ENCODE measurements at regions not wholly inside any gene's neighbourhood (a gene's known extent, or its start where the extent isn't known, plus 50 kb on each side); places are given as distances from the start of the nearest gene placed in this dataset.
"Not testable (repeated sequence)": the region's sequence is repeated elsewhere in the genome, so short reads cannot be mapped to it uniquely, and the experiment has no call there.

- not testable (repeated sequence) for H3K36me3 Mint-ChIP-seq (ENCODE audit: low read depth); H3K4me3 Mint-ChIP-seq; DNase-seq; H3K4me1 Mint-ChIP-seq (ENCODE audit: low read depth); H3K27ac Mint-ChIP-seq; H3K9me3 Mint-ChIP-seq; H3K27me3 Mint-ChIP-seq
Measured at GRCh38 chr6:48530978-48531377, 420.0 kb upstream of the PTCHD4 start.

GRCh38 chr6:48525849-48526248 is 414.9 kb upstream of the PTCHD4 start:
- peaks cover 2% of the 10 kb centered on the region for H3K9me3 Mint-ChIP-seq
- H3K27ac Mint-ChIP-seq: no peak overlapping the region
- H3K4me1 Mint-ChIP-seq (ENCODE audit: low read depth): no peaks in the 10 kb centered on the region
- no peaks in the 10 kb centered on the region for H3K36me3 Mint-ChIP-seq (ENCODE audit: low read depth)
- no peaks in the 10 kb centered on the region for H3K27me3 Mint-ChIP-seq
- no peak overlapping the region for H3K4me3 Mint-ChIP-seq
- no peak for DNase-seq

GRCh38 chr6:48520951-48521350 is 410.0 kb upstream of the PTCHD4 start:
- H3K36me3 Mint-ChIP-seq (ENCODE audit: low read depth): no peaks in the 10 kb centered on the region
- H3K27ac Mint-ChIP-seq: no peak overlapping the region
- DNase-seq: no peak
- no peak overlapping the region for H3K4me3 Mint-ChIP-seq
- H3K4me1 Mint-ChIP-seq (ENCODE audit: low read depth): no peaks in the 10 kb centered on the region
- no peaks in the 10 kb centered on the region for H3K27me3 Mint-ChIP-seq
- H3K9me3 Mint-ChIP-seq: peaks cover 3% of the 10 kb centered on the region

- Mint-ChIP-seq H3K9me3 (peaks cover 6% of the 10 kb centered on the region), H3K4me1 (ENCODE audit: low read depth) (no peaks in the 10 kb centered on the region), H3K36me3 (ENCODE audit: low read depth) (no peaks in the 10 kb centered on the region), H3K4me3 (no peak overlapping the region), H3K27me3 (no peaks in the 10 kb centered on the region), H3K27ac (no peak overlapping the region)
- DNase-seq: no peak
Measured at GRCh38 chr6:48512390-48512789, 401.4 kb upstream of the PTCHD4 start.

- DNase-seq: no peak
- Mint-ChIP-seq H3K27me3 (no peaks in the 10 kb centered on the region), H3K4me3 (no peak overlapping the region), H3K4me1 (ENCODE audit: low read depth) (no peaks in the 10 kb centered on the region), H3K9me3 (peaks cover 6% of the 10 kb centered on the region), H3K36me3 (ENCODE audit: low read depth) (no peaks in the 10 kb centered on the region), H3K27ac (no peak overlapping the region)
Measured at GRCh38 chr6:48511378-48511777, 400.4 kb upstream of the PTCHD4 start.

- Mint-ChIP-seq H3K27me3 (no peaks in the 10 kb centered on the region), H3K4me3 (no peak overlapping the region), H3K36me3 (ENCODE audit: low read depth) (no peaks in the 10 kb centered on the region), H3K27ac (no peak overlapping the region), H3K9me3 (peaks cover 18% of the 10 kb centered on the region), H3K4me1 (ENCODE audit: low read depth) (no peaks in the 10 kb centered on the region)
- no peak for DNase-seq
Measured at GRCh38 chr6:48505621-48506020, 394.6 kb upstream of the PTCHD4 start.

- not testable (repeated sequence) for H3K36me3 Mint-ChIP-seq (ENCODE audit: low read depth); H3K9me3 Mint-ChIP-seq; DNase-seq; H3K4me1 Mint-ChIP-seq (ENCODE audit: low read depth); H3K4me3 Mint-ChIP-seq; H3K27me3 Mint-ChIP-seq; H3K27ac Mint-ChIP-seq
Measured at GRCh38 chr6:48493432-48493831, 382.4 kb upstream of the PTCHD4 start.

GRCh38 chr6:48490658-48491057 is 379.7 kb upstream of the PTCHD4 start:
- no peak overlapping the region for H3K27ac Mint-ChIP-seq
- no peaks in the 10 kb centered on the region for H3K4me1 Mint-ChIP-seq (ENCODE audit: low read depth)
- H3K4me3 Mint-ChIP-seq: no peak overlapping the region
- DNase-seq: no peak
- H3K27me3 Mint-ChIP-seq: no peaks in the 10 kb centered on the region
- no peaks in the 10 kb centered on the region for H3K36me3 Mint-ChIP-seq (ENCODE audit: low read depth)
- no peaks in the 10 kb centered on the region for H3K9me3 Mint-ChIP-seq

- no peaks in the 10 kb centered on the region for H3K27me3 Mint-ChIP-seq
- no peak overlapping the region for H3K4me3 Mint-ChIP-seq
- DNase-seq: no peak
- no peaks in the 10 kb centered on the region for H3K36me3 Mint-ChIP-seq (ENCODE audit: low read depth)
- peaks cover 1% of the 10 kb centered on the region for H3K9me3 Mint-ChIP-seq
- H3K4me1 Mint-ChIP-seq (ENCODE audit: low read depth): no peaks in the 10 kb centered on the region
- no peak overlapping the region for H3K27ac Mint-ChIP-seq
Measured at GRCh38 chr6:48486876-48487275, 375.9 kb upstream of the PTCHD4 start.

- H3K9me3 Mint-ChIP-seq: peaks cover 2% of the 10 kb centered on the region
- no peak overlapping the region for H3K4me3 Mint-ChIP-seq
- H3K4me1 Mint-ChIP-seq (ENCODE audit: low read depth): no peaks in the 10 kb centered on the region
- no peak overlapping the region for H3K27ac Mint-ChIP-seq
- no peak for DNase-seq
- H3K27me3 Mint-ChIP-seq: no peaks in the 10 kb centered on the region
- H3K36me3 Mint-ChIP-seq (ENCODE audit: low read depth): no peaks in the 10 kb centered on the region
Measured at GRCh38 chr6:48486373-48486772, 375.4 kb upstream of the PTCHD4 start.

GRCh38 chr6:48476257-48476656 is 365.3 kb upstream of the PTCHD4 start:
- Mint-ChIP-seq H3K27ac (no peak overlapping the region), H3K4me3 (no peak overlapping the region), H3K4me1 (ENCODE audit: low read depth) (no peaks in the 10 kb centered on the region), H3K36me3 (ENCODE audit: low read depth) (no peaks in the 10 kb centered on the region), H3K9me3 (peaks cover 2% of the 10 kb centered on the region), H3K27me3 (no peaks in the 10 kb centered on the region)
- no peak for DNase-seq

GRCh38 chr6:48475275-48475674 is 364.3 kb upstream of the PTCHD4 start:
- no peak overlapping the region for H3K27ac Mint-ChIP-seq
- H3K9me3 Mint-ChIP-seq: peaks cover 5% of the 10 kb centered on the region
- no peaks in the 10 kb centered on the region for H3K27me3 Mint-ChIP-seq
- no peak for DNase-seq
- no peaks in the 10 kb centered on the region for H3K36me3 Mint-ChIP-seq (ENCODE audit: low read depth)
- H3K4me3 Mint-ChIP-seq: no peak overlapping the region
- H3K4me1 Mint-ChIP-seq (ENCODE audit: low read depth): no peaks in the 10 kb centered on the region

GRCh38 chr6:48474830-48475229 is 363.8 kb upstream of the PTCHD4 start:
- Mint-ChIP-seq H3K4me1 (ENCODE audit: low read depth) (no peaks in the 10 kb centered on the region), H3K27ac (no peak overlapping the region), H3K9me3 (peaks cover 5% of the 10 kb centered on the region), H3K4me3 (no peak overlapping the region), H3K27me3 (no peaks in the 10 kb centered on the region), H3K36me3 (ENCODE audit: low read depth) (no peaks in the 10 kb centered on the region)
- no peak for DNase-seq

GRCh38 chr6:48474136-48474535 is 363.1 kb upstream of the PTCHD4 start:
- no peak overlapping the region for H3K27ac Mint-ChIP-seq
- H3K4me3 Mint-ChIP-seq: no peak overlapping the region
- H3K4me1 Mint-ChIP-seq (ENCODE audit: low read depth): no peaks in the 10 kb centered on the region
- H3K9me3 Mint-ChIP-seq: peaks cover 5% of the 10 kb centered on the region
- no peak for DNase-seq
- H3K36me3 Mint-ChIP-seq (ENCODE audit: low read depth): no peaks in the 10 kb centered on the region
- H3K27me3 Mint-ChIP-seq: no peaks in the 10 kb centered on the region

- Mint-ChIP-seq H3K4me1 (ENCODE audit: low read depth) (no peaks in the 10 kb centered on the region), H3K4me3 (no peak overlapping the region), H3K27me3 (no peaks in the 10 kb centered on the region), H3K9me3 (peaks cover 5% of the 10 kb centered on the region), H3K27ac (no peak overlapping the region), H3K36me3 (ENCODE audit: low read depth) (no peaks in the 10 kb centered on the region)
- DNase-seq: no peak
Measured at GRCh38 chr6:48472535-48472934, 361.5 kb upstream of the PTCHD4 start.

- Mint-ChIP-seq H3K4me3 (no peak overlapping the region), H3K27me3 (no peaks in the 10 kb centered on the region), H3K27ac (no peak overlapping the region), H3K4me1 (ENCODE audit: low read depth) (no peaks in the 10 kb centered on the region), H3K9me3 (peaks cover 7% of the 10 kb centered on the region), H3K36me3 (ENCODE audit: low read depth) (no peaks in the 10 kb centered on the region)
- DNase-seq: no peak
Measured at GRCh38 chr6:48472091-48472490, 361.1 kb upstream of the PTCHD4 start.

Data from activated T-cell treated with anti-CD3 and anti-CD28 coated beads, Interleukin-2, amount 50 U/mL, for 24 hours (primary cell).